GM12891 (cell line): ENCODE measurements at regions not wholly inside any gene's neighbourhood (a gene's known extent, or its start where the extent isn't known, plus 50 kb on each side); places are given as distances from the start of the nearest gene placed in this dataset.

Source experiments
- DNase-seq: peaks from one replicate; pipeline ENCODE4 v3.0.0; 2011; ENCODE audit warnings: low spot score; ENCODE audit not compliant: insufficient read length
- FAIRE-seq: peaks from 2 replicates; lab custom pipeline; 2011; peaks lifted over from hg19 to GRCh38; lab: Jason Lieb, UNC
- PAX5 ChIP-seq: IDR thresholded peaks from 2 replicates; pipeline ENCODE4 v1.6.1; 2011; ENCODE audit warnings: low read length, moderate library complexity, mild to moderate bottlenecking; ENCODE audit not compliant: insufficient read depth, severe bottlenecking
- POLR2A ChIP-seq: IDR thresholded peaks from 2 replicates; pipeline ENCODE4 v1.6.1; 2011; ENCODE audit warnings: low read depth, low read length, control low read depth
- POLR2AphosphoS5 ChIP-seq: IDR thresholded peaks from 2 replicates; pipeline ENCODE4 v1.6.1; 2011; ENCODE audit warnings: low read depth, low read length, control low read depth
- POU2F2 ChIP-seq: IDR thresholded peaks from 2 replicates; pipeline ENCODE4 v1.6.1; 2011; ENCODE audit warnings: low read depth, mild to moderate bottlenecking, control low read depth, low read length, moderate library complexity
- SPI1 ChIP-seq: IDR thresholded peaks from 2 replicates; pipeline ENCODE4 v1.6.1; 2011; ENCODE audit warnings: low read depth, low read length, control low read depth
- TAF1 ChIP-seq: IDR thresholded peaks from 2 replicates; pipeline ENCODE4 v1.6.1; 2011; ENCODE audit warnings: low read depth, low read length, control low read depth

DNA sequence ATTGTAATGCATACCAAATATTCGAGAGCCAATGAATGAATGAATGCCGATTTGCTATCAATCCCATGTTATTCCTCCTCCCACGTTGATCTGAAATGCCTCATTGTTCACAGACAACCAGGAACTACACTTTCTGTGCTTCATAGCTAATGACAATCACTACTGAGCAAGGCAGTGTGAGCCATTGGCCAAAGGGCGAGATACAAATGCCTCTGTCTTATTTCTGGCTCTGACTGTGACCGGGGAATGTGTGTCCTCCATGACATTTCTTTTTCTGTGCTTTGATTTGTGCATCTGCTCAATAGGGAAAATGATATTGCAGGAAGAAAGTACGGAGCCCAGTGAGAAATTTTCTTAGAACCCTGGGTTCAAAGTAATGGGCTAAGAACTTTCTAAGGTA is 217.1 kb downstream of the CXCL12 start:
- FAIRE-seq, result no peak
- TF ChIP-seq SPI1 (no peak), TAF1 (no peak), POU2F2 (no peak), POLR2AphosphoS5 (no peak), POLR2A (no peak), PAX5 (no peak)

DNA sequence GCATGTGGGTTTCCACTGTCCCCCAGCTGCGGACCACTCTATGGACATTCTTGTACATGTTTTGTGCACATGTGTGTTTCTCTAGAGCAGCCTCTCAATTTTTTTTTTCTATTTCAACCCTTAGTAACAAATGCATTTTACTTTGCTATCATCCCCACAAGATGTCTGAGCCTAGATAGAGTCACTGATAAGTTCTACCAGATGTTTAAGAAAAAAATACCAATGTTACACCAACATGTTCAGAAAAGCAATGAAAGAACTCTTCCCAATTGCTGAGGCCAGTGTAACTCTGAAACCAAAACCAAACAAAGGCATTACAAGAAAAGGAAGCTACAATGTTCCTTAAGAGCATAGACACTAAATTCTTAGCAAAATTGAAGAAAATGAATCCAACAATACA is 218.5 kb downstream of the CXCL12 start:
- FAIRE-seq (no peak), DNase-seq (no peak)
- no peak for TF ChIP-seq SPI1
- TF ChIP-seq PAX5, result no peak
- no peak for TF ChIP-seq POLR2AphosphoS5
- TF ChIP-seq TAF1, result no peak
- no peak for TF ChIP-seq POU2F2
- no peak for TF ChIP-seq POLR2A

More for the DNA sequence above, 217.1 kb downstream of the CXCL12 start:
- DNase-seq, result no peak

DNA sequence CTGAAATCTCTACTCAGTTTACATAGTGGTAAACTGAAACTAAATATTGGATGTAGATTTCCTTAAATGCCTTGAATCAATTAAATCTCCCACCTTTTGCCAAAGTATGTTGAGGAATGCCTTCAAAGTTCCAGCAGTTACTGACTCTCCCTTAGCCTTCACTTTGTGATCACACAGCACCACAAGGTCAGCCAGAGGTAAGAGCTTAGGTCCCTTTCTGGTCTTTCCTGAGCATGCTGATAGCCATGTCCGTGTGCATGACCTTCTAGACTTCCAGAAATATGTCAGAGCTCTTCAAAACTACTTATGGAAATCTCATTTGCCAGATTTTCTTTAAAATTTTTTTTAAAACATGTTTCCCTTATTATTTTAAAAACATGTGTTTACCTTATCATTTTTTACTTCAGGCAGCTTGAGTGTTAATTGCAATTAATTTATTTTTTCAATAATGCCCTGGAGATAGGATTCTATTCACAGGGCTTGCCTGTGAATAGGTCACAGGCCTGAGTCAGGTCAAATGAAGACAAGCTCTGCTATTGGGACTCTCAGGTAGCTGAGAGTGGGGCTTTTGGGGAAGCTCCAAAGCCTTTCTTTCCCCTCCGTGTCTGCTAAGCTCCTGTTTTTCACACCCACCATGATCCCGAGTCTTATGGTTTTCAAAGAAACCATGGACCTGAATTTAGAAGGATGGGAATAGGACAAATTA is 220.5 kb downstream of the CXCL12 start:
- no peak for FAIRE-seq
- TF ChIP-seq PAX5, result no peak
- TF ChIP-seq TAF1, result no peak
- TF ChIP-seq POLR2A, result no peak
- TF ChIP-seq SPI1, result no peak
- TF ChIP-seq POLR2AphosphoS5, result no peak
- no peak for TF ChIP-seq POU2F2
- DNase-seq, result no peak

DNA sequence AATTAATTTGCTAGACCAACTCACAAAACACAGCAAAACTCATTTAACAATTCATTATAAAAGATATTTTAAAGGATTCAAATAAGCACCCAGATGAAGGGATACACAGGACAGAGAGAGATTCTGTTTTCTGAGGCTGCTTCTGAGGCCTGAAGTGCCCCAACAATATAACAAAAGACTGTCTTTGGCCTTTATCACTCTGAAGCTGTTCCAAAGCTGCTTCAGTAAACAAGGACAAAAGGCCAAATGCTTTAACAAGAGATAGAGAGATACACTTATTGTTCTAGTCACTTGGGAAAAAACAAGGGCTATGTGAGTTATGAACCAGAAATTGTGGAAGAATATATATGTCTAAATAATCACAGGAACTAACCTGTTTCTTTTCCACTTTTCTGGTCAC is 223.7 kb downstream of the CXCL12 start:
- no peak for TF ChIP-seq POLR2A
- no peak for TF ChIP-seq POU2F2
- TF ChIP-seq TAF1, result no peak
- no peak for FAIRE-seq

DNA sequence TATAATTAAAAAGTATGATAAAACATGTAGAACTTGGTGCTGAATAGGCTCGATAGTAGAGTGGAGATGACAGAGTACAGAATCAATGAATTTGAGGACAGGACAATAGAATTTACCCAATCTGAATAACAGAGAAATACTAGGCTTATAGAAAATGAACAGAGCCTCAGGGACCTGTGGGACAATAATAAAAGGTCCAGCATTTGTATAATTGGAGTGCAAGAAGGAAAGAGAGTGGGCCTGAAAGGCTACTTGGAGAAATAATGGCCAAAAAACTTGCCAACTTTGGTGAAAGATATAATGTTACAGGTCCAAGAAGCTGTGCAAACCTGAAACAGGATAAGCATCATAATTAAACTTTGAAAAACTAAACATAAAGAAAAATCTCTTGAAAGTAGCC is 227.3 kb downstream of the CXCL12 start:
- TF ChIP-seq SPI1 (no peak), PAX5 (no peak), TAF1 (no peak), POLR2A (no peak), POLR2AphosphoS5 (no peak), POU2F2 (no peak)
- FAIRE-seq (no peak), DNase-seq (no peak)

More for the DNA sequence above, 223.7 kb downstream of the CXCL12 start:
- no peak for DNase-seq

DNA sequence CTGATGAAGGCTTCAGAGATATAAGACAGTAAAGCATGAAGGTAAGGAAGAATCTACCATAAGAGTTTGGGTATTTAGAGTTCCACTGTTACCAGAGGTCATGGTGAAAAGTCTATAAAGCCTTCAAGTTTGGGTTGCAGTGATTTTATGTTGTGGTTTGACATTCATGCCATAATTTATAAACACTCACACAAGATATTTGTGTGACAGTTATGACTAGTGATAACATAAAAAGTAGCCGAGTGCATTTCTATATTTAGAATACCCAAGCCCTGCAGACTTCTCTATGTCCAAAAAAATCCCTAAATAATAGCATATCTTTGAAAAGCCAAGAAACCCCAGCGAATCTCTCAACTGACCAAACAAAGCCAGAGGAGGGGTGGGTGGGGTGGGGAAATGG is 229.9 kb downstream of the CXCL12 start:
- no peak for TF ChIP-seq POLR2A
- TF ChIP-seq POLR2AphosphoS5, result no peak
- DNase-seq (no peak), FAIRE-seq (no peak)

DNA sequence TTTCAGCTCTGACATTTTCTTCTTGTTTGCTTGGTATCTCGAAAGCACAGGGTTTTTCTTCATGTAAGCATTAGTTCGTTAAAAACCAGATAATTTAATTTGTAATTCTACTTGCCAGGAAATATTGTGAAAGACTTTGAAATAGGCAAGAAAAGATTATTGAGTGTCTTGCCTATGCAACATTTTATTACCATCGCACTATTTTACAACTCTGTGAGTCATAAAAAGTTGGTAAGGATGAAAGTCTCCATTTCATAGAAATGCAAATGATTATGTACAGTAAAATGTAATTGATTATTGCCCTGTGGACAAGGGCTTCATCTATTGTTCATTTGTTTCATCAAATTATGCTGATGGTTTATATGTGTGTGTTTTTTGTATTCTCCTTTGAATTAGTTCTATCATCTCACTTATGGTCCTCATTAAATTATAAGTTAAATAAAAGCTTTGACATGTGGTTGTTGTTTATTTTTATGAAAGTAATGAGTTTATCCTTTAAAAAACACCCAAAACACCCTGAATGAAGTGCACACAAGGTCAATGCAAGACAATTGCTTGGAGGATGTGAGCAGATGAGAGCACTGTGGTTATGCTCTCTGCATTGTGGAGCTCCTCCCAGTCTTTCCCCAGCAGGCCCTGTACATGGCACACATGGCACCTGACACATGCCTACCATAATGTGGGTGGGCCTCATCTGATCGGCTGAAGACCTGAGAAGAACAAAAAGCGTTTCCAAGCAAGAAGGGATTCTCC is 230.8 kb downstream of the CXCL12 start:
- FAIRE-seq (no peak), DNase-seq (no peak)
- TF ChIP-seq POLR2A, result no peak
- TF ChIP-seq SPI1, result no peak
- TF ChIP-seq TAF1, result no peak
- TF ChIP-seq PAX5, result no peak
- no peak for TF ChIP-seq POU2F2

DNA sequence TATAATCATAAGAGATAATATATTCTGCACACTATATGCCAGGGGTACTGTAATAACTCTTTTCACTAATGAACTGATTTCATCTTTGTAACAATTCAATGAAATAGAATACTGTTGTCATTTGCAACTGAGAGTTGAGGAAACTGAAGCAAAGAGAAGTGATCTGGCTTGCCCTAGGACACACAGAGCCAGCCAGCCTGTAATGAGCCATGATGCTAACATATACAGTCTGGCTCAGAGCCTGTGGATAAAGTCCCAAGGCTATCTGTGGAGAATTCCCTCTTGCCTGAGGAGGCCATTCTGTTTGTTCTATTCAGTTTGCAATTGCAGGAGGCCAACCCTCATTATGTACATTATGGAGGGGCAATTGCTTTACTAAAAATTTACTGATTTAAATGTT is 241.3 kb downstream of the CXCL12 start:
- TF ChIP-seq PAX5, result no peak
- FAIRE-seq (no peak), DNase-seq (no peak)

DNA sequence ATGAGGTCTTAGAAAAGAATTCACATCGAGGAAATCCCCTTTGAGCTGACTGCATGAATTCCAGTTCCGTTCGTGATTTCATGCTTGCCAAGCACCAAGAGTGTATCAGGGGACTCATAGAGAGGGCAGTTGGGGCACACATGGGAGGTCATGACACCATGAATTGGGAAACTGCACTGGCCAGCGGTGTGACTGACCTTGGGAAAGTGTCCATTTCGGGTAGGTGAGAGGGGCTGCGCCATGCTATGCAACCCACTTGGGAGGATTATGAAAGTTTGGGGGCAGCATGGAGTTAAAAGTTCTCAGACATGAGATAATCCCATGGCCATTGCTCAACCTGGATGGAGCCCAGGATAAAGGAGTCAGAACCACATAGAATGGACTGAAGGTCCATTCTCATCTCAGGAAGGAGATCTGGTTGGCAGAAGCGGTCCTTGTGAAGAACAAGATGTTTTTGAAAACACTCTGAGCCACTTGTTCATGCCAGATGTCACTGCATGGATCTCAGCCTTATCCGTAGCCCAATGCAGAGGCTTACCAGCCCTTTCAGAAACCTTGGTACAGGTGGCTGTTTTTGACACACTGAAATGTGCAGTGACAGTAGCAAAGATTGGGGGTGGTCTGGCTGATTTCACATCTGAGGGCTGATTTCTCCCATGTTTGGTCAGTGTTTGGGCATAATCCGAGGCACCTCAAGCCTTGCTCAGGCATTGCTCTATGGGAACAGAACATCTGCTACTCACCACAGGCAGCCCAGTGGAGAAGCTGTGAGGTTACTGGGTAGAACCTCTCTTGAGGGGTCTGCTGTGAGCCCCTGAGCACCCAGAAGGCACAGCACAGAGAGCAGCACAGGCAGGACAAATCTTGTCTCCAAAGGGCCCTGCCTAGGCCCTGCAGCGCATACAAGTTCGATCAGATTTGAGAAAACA is 252.3 kb downstream of the CXCL12 start:
- FAIRE-seq, result no peak
- no peak for TF ChIP-seq PAX5
- no peak for TF ChIP-seq POLR2AphosphoS5
- DNase-seq, result no peak

DNA sequence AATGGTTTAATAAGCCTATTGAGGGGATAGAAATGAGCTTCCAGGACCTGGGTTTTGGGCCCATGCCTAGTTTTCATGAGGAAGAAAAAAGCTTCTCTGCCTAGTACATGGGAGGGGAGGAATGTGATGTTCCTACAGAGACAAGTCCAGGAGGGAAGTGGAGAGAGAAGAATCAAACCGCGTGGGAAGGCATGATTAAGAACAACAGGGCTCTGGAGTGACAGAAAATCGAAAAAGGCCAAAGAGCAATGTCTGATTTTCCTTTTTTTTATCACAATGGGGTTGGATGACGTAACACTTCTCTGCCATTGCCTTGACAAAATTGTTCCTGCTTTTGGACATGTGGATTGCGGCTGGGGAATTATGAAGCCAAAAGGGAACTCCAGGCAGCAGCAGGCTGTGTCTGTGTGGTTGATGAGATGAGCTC is 258.6 kb downstream of the CXCL12 start:
- no peak for FAIRE-seq
- TF ChIP-seq POLR2AphosphoS5 (no peak), POU2F2 (no peak), POLR2A (no peak), PAX5 (no peak), TAF1 (no peak), SPI1 (no peak)
- DNase-seq, result no peak
